ENCODE measurements at regions not wholly inside any gene's neighbourhood (a gene's known extent, or its start where the extent isn't known, plus 50 kb on each side); places are given as distances from the start of the nearest gene placed in this dataset.
A peak's percentile ranks its signal among the peaks of the same experiment; 100 is the strongest.

GRCh38 chr16:73199214-73199613 lies 151.3 kb upstream of the ZFHX3 start:
- Histone ChIP-seq H3K9me3 (ENCODE audit: control insufficient read depth in 4 of 4, insufficient read depth in 3 of 4, low read length in 3 of 4) (no peaks in the 10 kb centered on the region), H3K9ac (ENCODE audit: insufficient read depth in 1 of 2, low read length in 2 of 2) (no peak overlapping the region), H3K27ac (ENCODE audit: low read depth in 1 of 2, low read length in 1 of 2) (no peak overlapping the region), H3K27me3 (ENCODE audit: control insufficient read depth in 3 of 3, insufficient read depth in 3 of 3, low read length in 2 of 3) (no peaks in the 10 kb centered on the region), H3K4me1 (ENCODE audit: control insufficient read depth in 5 of 5, insufficient read depth in 5 of 5, low read length in 5 of 5) (peaks cover 0 to 5% (median 0%) of the 10 kb centered on the region in 5 donors), H3K4me3 (no peak overlapping the region), H3K36me3 (ENCODE audit: control insufficient read depth in 4 of 4, insufficient read depth in 4 of 4, low read length in 4 of 4) (no peaks in the 10 kb centered on the region)
- DNase-seq (no peak), ATAC-seq (ENCODE audit: insufficient read depth, low FRiP score) (no peak)
- TF ChIP-seq, protein P1, sequence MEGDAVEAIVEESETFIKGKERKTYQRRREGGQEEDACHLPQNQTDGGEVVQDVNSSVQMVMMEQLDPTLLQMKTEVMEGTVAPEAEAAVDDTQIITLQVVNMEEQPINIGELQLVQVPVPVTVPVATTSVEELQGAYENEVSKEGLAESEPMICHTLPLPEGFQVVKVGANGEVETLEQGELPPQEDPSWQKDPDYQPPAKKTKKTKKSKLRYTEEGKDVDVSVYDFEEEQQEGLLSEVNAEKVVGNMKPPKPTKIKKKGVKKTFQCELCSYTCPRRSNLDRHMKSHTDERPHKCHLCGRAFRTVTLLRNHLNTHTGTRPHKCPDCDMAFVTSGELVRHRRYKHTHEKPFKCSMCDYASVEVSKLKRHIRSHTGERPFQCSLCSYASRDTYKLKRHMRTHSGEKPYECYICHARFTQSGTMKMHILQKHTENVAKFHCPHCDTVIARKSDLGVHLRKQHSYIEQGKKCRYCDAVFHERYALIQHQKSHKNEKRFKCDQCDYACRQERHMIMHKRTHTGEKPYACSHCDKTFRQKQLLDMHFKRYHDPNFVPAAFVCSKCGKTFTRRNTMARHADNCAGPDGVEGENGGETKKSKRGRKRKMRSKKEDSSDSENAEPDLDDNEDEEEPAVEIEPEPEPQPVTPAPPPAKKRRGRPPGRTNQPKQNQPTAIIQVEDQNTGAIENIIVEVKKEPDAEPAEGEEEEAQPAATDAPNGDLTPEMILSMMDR (IDR thresholded peaks at IDR 0.05; ENCODE audit: control extremely low read depth, extremely low read depth) = no peak
- WGBS, 2 donors = 81 to 88% methylated on average over 7 of the region's 7 CpGs

GRCh38 chr16:73198481-73198880 lies 150.6 kb upstream of the ZFHX3 start:
- H3K36me3 ChIP-seq (ENCODE audit: control insufficient read depth in 4 of 4, insufficient read depth in 4 of 4, low read length in 4 of 4) = no peaks in the 10 kb centered on the region
- WGBS, 2 donors = 67 to 80% methylated on average over 5 of the region's 5 CpGs
- no peak overlapping the region for H3K4me3 ChIP-seq
- peaks cover 0 to 5% (median 0%) of the 10 kb centered on the region in 5 donors for H3K4me1 ChIP-seq (ENCODE audit: control insufficient read depth in 5 of 5, insufficient read depth in 5 of 5, low read length in 5 of 5)
- no peaks in the 10 kb centered on the region for H3K9me3 ChIP-seq (ENCODE audit: control insufficient read depth in 4 of 4, insufficient read depth in 3 of 4, low read length in 3 of 4)
- ATAC-seq (ENCODE audit: insufficient read depth, low FRiP score) (no peak), DNase-seq (no peak)
- H3K27me3 ChIP-seq (ENCODE audit: control insufficient read depth in 3 of 3, insufficient read depth in 3 of 3, low read length in 2 of 3) = no peaks in the 10 kb centered on the region
- H3K27ac ChIP-seq (ENCODE audit: low read depth in 1 of 2, low read length in 1 of 2) = no peak overlapping the region
- no peak overlapping the region for H3K9ac ChIP-seq (ENCODE audit: insufficient read depth in 1 of 2, low read length in 2 of 2)
- TF ChIP-seq, protein P1 (IDR thresholded peaks at IDR 0.05; ENCODE audit: control extremely low read depth, extremely low read depth) = no peak

- WGBS, 2 donors = 87 to 92% methylated on average over 3 of the region's 3 CpGs
- TF ChIP-seq, protein P1 (IDR thresholded peaks at IDR 0.05; ENCODE audit: control extremely low read depth, extremely low read depth) = no peak
Measured at GRCh38 chr16:73197598-73197997, 149.7 kb upstream of the ZFHX3 start.

GRCh38 chr16:73196670-73197069 lies 148.7 kb upstream of the ZFHX3 start:
- TF ChIP-seq, protein P1 (IDR thresholded peaks at IDR 0.05; ENCODE audit: control extremely low read depth, extremely low read depth) = peak; percentile 52
- no peak overlapping the region for H3K9ac ChIP-seq (ENCODE audit: insufficient read depth in 1 of 2, low read length in 2 of 2)
- H3K4me3 ChIP-seq = no peak overlapping the region
- WGBS, 2 donors = 31% methylated on average over 4 of the region's 4 CpGs
- H3K27ac ChIP-seq (ENCODE audit: low read depth in 1 of 2, low read length in 1 of 2) = no peak overlapping the region
- H3K36me3 ChIP-seq (ENCODE audit: control insufficient read depth in 4 of 4, insufficient read depth in 4 of 4, low read length in 4 of 4) = no peaks in the 10 kb centered on the region
- peak; percentile 93 for ATAC-seq (ENCODE audit: insufficient read depth, low FRiP score)
- peaks cover 0 to 4% (median 0%) of the 10 kb centered on the region in 5 donors for H3K4me1 ChIP-seq (ENCODE audit: control insufficient read depth in 5 of 5, insufficient read depth in 5 of 5, low read length in 5 of 5)
- H3K9me3 ChIP-seq (ENCODE audit: control insufficient read depth in 4 of 4, insufficient read depth in 3 of 4, low read length in 3 of 4) = no peaks in the 10 kb centered on the region
- H3K27me3 ChIP-seq (ENCODE audit: control insufficient read depth in 3 of 3, insufficient read depth in 3 of 3, low read length in 2 of 3) = no peaks in the 10 kb centered on the region
- peak in 1 of 3 donors; percentile 64 for DNase-seq

More at GRCh38 chr16:73197598-73197997, 149.7 kb upstream of the ZFHX3 start:
- DNase-seq = no peak
- ATAC-seq (ENCODE audit: insufficient read depth, low FRiP score) = no peak
- Histone ChIP-seq H3K36me3 (ENCODE audit: control insufficient read depth in 4 of 4, insufficient read depth in 4 of 4, low read length in 4 of 4) (no peaks in the 10 kb centered on the region), H3K9me3 (ENCODE audit: control insufficient read depth in 4 of 4, insufficient read depth in 3 of 4, low read length in 3 of 4) (no peaks in the 10 kb centered on the region), H3K4me1 (ENCODE audit: control insufficient read depth in 5 of 5, insufficient read depth in 5 of 5, low read length in 5 of 5) (peaks cover 0 to 5% (median 0%) of the 10 kb centered on the region in 5 donors), H3K27me3 (ENCODE audit: control insufficient read depth in 3 of 3, insufficient read depth in 3 of 3, low read length in 2 of 3) (no peaks in the 10 kb centered on the region), H3K4me3 (no peak overlapping the region), H3K9ac (ENCODE audit: insufficient read depth in 1 of 2, low read length in 2 of 2) (no peak overlapping the region), H3K27ac (ENCODE audit: low read depth in 1 of 2, low read length in 1 of 2) (no peak overlapping the region)

Measured in lung (tissue), 11 donors.